HG03571 (cell line): ENCODE measurements at regions not wholly inside any gene's neighbourhood (a gene's known extent, or its start where the extent isn't known, plus 50 kb on each side); places are given as distances from the start of the nearest gene placed in this dataset.

Experiments
- ATAC-seq: cut with Tn5 transposase; IDR thresholded peaks from one replicate; pipeline ENCODE4 v1.9.1; 2021; ENCODE audit not compliant: unreplicated experiment

- ATAC-seq, result no peak
Observed at GRCh38 chr2:147384659-147385058, 460.2 kb upstream of the ACVR2A start.

DNA sequence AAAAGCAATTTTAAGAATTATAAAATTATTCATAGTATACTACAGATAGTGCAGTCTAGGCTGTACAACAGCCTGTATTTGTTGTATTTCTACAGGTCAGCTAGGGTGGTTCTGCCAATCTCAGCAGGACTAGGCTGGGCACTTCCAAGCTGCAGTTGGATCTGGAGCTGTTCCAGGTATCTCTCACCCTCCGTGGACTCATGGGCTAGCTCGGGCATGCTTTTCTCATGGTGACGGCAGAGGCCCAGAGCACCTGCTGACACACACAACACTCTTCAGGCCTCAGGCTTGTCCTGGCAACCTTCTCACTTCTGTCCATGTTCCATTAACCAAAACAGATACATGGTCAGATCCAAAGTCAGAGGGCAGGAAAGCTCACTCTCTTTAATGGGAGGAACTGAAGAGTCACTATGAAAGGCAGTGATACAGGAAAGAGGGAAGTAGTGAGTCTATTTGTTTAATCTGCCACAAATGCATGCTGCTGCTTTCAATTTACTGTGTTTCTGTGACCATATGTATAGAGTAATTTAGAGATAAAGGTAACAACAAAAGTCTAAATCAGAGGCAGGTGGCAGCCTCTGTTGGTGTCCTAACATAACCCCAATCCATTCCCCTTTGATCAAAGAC lies 462.4 kb upstream of the ACVR2A start:
- ATAC-seq, result no peak

- ATAC-seq, result no peak
Observed at GRCh38 chr2:147378403-147378802, 466.4 kb upstream of the ACVR2A start.

DNA sequence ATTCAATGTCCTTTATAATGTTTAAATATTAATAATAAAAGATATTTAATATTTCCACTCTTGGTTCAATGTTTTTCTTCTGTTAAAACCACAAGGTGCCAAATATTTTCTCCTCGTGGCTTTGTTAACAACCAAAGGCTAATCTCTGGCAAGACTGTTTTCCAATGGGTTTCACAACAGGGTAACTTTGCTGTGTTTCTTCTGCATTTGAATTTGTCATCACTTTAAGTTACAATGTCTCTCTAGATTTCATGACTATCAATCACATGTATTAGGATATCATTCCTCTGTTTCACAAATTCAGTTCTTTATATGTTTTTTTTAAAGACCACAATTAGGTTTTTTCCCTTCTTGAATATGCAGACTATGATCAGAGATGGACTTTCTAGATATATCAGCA lies 469.8 kb upstream of the ACVR2A start:
- no peak for ATAC-seq

DNA sequence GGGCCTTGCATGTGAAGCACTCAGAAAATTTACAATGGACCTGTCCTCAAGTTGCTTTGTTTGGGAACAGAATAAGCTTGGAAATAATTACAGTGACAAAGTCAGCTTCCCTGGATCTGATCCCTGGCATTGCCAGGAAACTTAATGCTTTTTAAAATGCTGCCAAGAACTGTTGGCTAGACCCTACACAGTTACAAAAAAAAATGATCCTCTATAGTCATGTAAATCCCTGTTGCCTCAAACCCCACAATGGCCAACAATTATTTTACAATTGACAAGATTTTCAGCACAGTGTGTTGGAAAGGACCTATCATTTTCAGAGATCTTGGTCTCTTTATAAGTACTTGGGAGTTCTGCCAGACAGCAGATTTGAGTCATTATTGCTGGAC lies 470.4 kb upstream of the ACVR2A start:
- ATAC-seq, result no peak

DNA sequence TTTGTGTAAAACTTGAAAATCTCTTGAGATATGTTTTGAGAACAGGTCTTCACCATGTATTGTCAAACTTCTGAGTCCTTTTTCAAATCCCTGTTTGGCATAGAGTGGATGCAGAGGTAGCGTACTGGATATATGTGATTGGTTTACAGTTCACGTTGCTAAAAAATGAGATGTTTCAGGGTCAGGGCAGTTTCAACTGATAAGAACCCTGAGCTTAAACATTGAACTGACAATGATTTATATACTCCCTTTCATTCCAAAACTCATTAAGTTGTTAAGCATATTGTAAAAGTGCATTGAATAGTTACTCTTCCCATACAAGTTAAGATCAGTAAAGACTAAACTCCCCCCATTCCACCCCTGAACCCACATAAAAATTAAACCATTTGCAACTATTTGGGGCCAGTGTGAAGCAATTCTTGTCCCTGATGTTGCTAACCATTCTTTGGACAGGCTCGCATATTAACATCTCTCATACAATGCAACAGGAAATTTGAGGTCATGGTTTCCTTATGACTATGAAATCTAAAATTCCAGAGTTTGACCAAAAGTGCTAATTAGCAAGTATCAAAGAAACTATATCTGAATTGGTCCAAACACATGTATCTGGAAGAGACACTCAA lies 470.9 kb upstream of the ACVR2A start:
- ATAC-seq, result no peak

- ATAC-seq, result no peak
Observed at GRCh38 chr2:147368306-147368705, 476.5 kb upstream of the ACVR2A start.

DNA sequence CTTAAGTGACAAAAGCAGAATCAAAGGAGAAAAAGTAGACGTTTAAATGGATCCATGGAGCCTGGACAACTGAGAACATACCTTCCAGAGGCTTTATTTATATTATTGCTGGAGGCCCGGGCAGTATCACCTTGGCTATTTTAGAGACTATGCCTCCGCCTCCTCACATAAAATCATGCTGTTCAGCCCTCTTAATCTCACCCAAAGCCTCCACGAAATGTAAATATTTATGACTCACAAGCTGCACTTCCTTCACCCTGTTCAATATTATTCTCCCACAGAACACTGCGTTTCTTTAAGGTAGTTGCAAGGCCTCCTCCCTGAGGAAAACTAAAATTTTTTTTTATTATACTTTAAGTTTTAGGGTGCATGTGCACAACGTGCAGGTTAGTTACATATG lies 478.6 kb upstream of the ACVR2A start:
- no peak for ATAC-seq

- no peak for ATAC-seq
Observed at GRCh38 chr2:147365622-147366021, 479.2 kb upstream of the ACVR2A start.

DNA sequence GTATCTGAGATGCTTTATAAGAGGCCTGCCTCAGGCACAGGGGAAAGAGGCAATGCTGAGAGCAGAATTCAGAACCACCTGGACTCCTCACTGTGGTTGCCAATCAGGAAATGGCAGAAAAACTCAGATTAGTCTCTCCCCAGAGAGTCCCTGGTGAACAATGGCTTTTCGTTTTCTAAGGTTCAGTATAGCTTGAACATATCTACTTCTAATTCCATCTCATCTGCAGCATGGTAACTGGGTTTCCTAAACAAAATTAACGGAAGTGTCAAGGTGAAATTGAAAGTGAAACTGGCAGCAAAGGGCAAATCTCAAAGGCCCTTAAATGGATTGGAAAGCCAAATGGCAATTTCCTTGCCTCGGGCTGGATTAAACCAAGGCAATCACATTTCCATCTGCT lies 480.2 kb upstream of the ACVR2A start:
- ATAC-seq, result no peak

GRCh38 chr2:147363181-147363580 lies 481.6 kb upstream of the ACVR2A start:
- no peak for ATAC-seq

DNA sequence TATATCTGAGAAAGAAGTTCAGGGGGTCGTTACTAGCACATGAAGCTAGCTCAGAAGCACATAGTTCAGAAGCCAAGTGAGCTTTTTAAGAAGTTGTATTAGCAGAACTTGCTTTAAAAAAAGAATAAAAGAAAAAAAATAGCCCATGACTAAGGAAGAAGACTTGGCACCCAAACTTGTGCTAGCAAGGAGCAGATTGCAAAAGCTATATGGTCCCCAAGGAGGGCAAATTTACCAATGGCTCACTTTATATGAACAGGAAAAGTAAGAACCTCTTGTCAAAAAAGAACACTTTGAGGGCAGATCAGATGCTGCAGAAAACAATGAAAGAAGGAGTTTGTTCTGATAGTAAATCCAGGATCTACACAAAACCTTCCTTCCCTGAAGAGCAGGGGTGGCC lies 486.5 kb upstream of the ACVR2A start:
- no peak for ATAC-seq

GRCh38 chr2:147356157-147356556 lies 488.7 kb upstream of the ACVR2A start:
- ATAC-seq, result no peak

DNA sequence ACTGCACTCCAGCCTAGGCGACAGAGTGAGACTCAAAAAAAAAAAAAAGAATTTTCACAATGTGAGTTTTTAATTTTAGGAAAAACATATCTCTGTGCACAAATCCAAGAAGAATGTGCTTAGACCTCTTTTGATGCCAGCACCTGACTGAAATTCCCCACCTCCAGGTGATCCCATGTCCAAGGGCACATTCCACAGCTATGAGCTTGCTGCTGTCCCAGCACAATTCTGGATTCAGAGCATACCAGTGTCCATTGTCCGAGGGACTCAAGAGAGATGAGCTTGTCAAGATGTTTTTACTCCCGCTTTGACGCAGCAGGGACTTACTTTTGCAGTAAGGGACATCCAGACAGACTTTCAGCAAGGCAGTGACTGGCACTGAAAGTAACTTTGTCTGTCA lies 489.1 kb upstream of the ACVR2A start:
- no peak for ATAC-seq

DNA sequence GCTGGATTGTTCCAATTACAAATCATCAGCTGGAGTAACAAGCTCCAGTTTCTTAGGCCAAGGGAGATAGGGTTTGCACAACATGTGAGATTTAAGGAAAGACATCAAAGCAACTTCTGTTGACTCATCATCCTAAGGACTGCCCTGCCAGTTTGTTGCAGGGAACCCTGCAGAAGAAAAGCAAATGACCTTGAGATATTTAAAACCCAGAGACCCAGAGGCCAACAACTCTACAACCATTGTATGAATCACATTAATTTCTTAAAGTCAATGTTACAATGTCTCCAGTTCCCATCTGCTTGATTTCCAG lies 491.8 kb upstream of the ACVR2A start:
- no peak for ATAC-seq

DNA sequence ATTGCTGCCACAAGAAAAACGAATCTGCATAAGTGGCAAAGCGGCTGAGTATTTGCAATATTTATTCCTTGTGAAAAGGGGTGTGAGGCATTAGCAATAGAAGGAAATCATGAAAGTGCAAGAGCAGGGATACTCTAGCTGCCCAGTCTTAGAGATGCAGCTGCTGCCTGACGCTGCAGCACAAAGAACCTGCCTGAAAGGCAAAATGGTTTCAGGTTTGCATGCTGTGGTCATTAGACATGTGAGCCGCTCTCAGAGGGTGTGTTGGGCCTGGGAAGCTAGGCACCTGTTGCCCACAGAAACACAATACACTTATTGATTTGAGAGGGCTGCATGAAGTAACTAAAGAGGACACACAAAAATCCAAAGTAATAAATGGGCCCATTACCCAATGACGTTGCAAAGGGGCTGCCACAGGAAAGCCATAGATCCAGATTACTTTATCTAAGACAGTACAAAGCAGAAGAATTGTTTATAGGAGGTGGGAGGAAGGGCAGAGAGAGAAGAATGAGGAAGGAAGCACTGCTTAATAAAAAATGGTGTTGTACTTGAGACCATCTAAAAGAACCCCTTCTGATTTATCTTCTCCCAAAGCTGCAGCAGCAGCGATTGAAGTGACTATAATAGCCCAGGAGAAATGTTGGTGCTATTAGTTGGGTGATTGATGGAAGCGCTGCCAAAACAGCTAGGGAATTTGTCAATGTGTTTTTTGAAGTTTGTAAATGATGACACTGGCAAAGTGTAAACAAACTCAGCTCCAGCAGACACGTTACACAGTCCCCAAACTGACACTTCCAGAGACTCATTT lies 492.4 kb upstream of the ACVR2A start:
- no peak for ATAC-seq

DNA sequence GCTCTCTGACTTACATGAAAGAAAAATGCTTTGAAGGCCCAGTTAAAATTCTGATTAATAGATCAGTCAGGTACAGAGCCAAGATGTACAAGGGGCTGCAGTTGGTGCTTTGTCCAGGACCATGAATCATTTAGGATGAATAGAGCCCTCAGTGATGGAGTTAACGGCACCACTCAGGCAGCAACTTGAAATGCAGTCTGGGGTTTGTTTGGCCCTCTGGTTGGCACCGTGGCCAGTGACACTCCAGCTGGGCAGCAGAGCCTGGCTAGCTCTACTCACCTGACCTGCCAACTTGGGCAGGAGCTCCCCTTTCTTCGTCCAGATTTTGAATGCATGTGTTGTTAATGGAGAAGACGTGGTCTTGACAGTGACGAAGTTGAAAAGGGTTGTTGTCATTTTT lies 493.0 kb upstream of the ACVR2A start:
- ATAC-seq, result no peak

GRCh38 chr2:147348931-147349555 lies 495.8 kb upstream of the ACVR2A start:
- no peak for ATAC-seq

GRCh38 chr2:147346142-147346541 lies 498.7 kb upstream of the ACVR2A start:
- ATAC-seq, result no peak

DNA sequence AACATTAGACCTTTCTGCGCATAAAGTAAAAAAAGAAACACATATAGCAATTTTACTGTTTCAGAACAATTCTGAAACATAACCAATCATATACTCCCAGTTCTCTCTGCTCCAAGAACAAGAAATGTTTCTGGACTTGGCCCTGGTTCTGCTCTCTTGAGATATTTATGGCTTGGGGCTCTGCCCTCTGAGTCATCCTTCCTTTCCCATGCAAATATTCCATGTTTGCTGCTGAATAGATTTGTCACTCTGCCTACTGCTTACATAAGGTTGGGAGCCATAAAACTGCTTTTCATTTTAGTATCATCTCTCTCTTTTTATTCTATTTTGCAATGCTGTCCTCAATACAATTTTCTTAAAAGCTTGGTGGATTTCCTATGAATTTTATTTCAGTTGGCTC lies 499.6 kb upstream of the ACVR2A start:
- no peak for ATAC-seq

DNA sequence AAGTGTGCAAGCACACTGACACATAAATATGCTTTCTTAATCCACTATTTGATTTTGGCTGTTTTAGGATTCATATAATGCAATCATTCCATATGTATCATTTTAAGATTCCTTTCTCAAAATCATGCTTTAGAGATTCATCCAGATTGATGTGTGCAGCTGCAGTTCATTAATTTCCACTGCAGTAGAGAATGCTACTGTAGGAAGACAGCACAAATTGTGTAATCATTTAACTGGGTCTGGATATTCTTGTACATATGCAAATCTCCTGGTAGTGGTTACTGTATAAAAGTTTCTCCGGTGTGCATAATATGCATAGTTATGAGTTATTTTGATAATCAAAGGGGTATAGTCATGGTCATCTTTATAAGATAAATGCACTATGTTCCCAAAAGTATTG lies 502.5 kb upstream of the ACVR2A start:
- ATAC-seq, result no peak

DNA sequence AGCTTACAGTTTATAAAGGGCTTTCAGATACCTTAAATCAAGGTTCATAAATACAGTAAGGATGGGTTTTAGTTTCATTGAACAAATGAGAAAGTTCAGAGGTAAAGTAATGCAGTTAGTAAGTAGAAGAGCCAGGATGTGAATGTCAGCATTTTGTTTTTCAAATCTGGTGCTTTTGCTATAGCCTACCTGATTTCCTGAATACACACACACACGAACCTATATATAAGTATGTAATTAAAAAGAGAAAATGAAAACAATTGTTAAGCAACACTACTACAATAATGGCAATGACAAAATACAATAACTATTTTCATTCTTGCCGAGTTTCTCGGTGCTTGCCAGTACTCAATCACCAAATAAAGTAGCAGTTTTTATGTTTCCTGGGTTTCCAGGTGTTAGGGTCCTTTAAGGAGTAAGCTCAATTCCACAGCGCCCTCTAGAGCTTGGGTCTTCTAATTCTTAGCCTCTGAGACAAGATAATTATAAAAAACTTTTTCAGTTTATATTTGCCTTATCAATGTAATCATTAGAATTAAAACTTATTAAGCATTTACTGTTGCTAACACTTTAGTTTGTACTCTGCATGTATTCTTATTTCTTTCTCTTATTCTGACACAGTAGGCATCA lies 512.9 kb upstream of the ACVR2A start:
- no peak for ATAC-seq
